Chondrocyte (in vitro differentiated cells): ENCODE measurements at regions not wholly inside any gene's neighbourhood (a gene's known extent, or its start where the extent isn't known, plus 50 kb on each side); places are given as distances from the start of the nearest gene placed in this dataset.

Experiments used
- DNase-seq: peaks from one replicate; pipeline ENCODE4 v3.0.0; 2021; ENCODE audit warnings: mixed read lengths, low spot score
- H3K27ac Mint-ChIP-seq: one replicate; pipeline ENCODE4 v1.8.0; 2021; ENCODE audit warnings: mild to moderate bottlenecking, moderate library complexity, mixed read lengths; ENCODE audit not compliant: unreplicated experiment
- H3K27me3 Mint-ChIP-seq: 2 replicates; pipeline ENCODE4 v1.8.0; 2021; ENCODE audit warnings: low read depth, mixed read lengths
- H3K36me3 Mint-ChIP-seq: 2 replicates; pipeline ENCODE4 v1.8.0; 2021; ENCODE audit warnings: low read depth, mixed read lengths
- H3K4me1 Mint-ChIP-seq: 2 replicates; pipeline ENCODE4 v1.8.0; 2021; ENCODE audit warnings: low read depth, mild to moderate bottlenecking, mixed read lengths
- H3K4me3 Mint-ChIP-seq: one replicate; pipeline ENCODE4 v1.8.0; 2021; ENCODE audit warnings: mild to moderate bottlenecking, moderate library complexity, mixed read lengths; ENCODE audit not compliant: unreplicated experiment
- H3K9me3 Mint-ChIP-seq: 2 replicates; pipeline ENCODE4 v1.8.0; 2021; ENCODE audit warnings: low read depth, mixed read lengths
- TF ChIP-seq, protein P1 (sequence below): fragments of 200-600 bp; sonication (generic); IDR thresholded peaks from 2 replicates; pipeline ENCODE4 v1.5.0; 2021; ENCODE audit warnings: antibody characterized with exemption, mild to moderate bottlenecking, moderate library complexity

- no peaks in the 10 kb centered on the region for H3K36me3 Mint-ChIP-seq
- H3K27ac Mint-ChIP-seq = no peak overlapping the region
- H3K4me3 Mint-ChIP-seq = no peak overlapping the region
- DNase-seq = no peak
- no peaks in the 10 kb centered on the region for H3K4me1 Mint-ChIP-seq
- TF ChIP-seq, protein P1, sequence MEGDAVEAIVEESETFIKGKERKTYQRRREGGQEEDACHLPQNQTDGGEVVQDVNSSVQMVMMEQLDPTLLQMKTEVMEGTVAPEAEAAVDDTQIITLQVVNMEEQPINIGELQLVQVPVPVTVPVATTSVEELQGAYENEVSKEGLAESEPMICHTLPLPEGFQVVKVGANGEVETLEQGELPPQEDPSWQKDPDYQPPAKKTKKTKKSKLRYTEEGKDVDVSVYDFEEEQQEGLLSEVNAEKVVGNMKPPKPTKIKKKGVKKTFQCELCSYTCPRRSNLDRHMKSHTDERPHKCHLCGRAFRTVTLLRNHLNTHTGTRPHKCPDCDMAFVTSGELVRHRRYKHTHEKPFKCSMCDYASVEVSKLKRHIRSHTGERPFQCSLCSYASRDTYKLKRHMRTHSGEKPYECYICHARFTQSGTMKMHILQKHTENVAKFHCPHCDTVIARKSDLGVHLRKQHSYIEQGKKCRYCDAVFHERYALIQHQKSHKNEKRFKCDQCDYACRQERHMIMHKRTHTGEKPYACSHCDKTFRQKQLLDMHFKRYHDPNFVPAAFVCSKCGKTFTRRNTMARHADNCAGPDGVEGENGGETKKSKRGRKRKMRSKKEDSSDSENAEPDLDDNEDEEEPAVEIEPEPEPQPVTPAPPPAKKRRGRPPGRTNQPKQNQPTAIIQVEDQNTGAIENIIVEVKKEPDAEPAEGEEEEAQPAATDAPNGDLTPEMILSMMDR = no peak
- H3K27me3 Mint-ChIP-seq = no peaks in the 10 kb centered on the region
- peaks cover 5% of the 10 kb centered on the region for H3K9me3 Mint-ChIP-seq
Observed at GRCh38 chr2:60046529-60046928, 506.9 kb downstream of the BCL11A start.

GRCh38 chr2:60045456-60045855 is 508.0 kb downstream of the BCL11A start:
- Mint-ChIP-seq H3K9me3 (peaks cover 5% of the 10 kb centered on the region), H3K36me3 (no peaks in the 10 kb centered on the region), H3K27ac (no peak overlapping the region), H3K4me1 (no peaks in the 10 kb centered on the region), H3K27me3 (no peaks in the 10 kb centered on the region), H3K4me3 (no peak overlapping the region)
- TF ChIP-seq, protein P1 = no peak
- DNase-seq = no peak

DNA sequence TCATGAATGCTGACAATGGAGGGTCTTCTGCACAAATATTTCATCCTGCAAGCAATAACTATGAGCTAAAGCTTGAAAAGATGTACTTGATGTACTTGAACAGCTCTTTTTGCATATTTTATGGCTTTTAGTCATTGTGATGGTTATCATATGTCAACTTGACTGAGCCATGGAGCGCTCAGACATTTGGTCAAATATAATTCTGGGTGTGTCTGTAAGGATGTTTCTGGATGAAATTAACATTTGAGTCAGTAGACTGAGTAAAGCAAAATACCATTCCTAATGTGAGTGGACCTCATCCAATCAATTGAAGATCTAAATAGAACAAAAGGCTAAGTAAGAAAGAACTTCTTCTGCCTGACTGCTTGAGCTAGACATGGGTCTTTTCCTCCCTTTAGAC is 509.0 kb downstream of the BCL11A start:
- Mint-ChIP-seq H3K27ac (no peak overlapping the region), H3K27me3 (no peaks in the 10 kb centered on the region), H3K4me1 (no peaks in the 10 kb centered on the region), H3K9me3 (peaks cover 8% of the 10 kb centered on the region), H3K4me3 (no peak overlapping the region), H3K36me3 (no peaks in the 10 kb centered on the region)
- DNase-seq = no peak
- TF ChIP-seq, protein P1 = no peak

DNA sequence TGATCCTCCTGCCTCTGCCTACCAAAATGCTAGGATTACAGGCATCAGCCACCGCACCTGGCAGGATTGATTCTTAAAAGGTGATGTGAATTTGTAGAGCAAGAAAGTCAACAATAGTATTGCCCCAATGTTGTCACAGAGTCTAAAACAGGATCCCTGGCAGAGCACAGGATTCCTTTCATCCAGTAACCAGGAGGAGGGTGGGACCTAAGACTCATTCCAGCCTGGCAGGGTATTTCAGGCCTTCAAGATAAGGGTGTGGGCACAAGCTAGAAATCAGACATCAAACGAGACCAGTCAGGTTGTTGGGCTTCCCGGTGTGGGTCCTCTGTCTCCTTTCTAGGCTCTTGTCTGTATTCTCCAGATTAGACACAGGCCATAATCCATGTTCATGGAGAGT is 511.4 kb downstream of the BCL11A start:
- H3K27me3 Mint-ChIP-seq = no peaks in the 10 kb centered on the region
- TF ChIP-seq, protein P1 = no peak
- DNase-seq = no peak
- no peak overlapping the region for H3K27ac Mint-ChIP-seq
- no peaks in the 10 kb centered on the region for H3K36me3 Mint-ChIP-seq
- H3K4me3 Mint-ChIP-seq = no peak overlapping the region
- H3K4me1 Mint-ChIP-seq = no peaks in the 10 kb centered on the region
- peaks cover 9% of the 10 kb centered on the region for H3K9me3 Mint-ChIP-seq

DNA sequence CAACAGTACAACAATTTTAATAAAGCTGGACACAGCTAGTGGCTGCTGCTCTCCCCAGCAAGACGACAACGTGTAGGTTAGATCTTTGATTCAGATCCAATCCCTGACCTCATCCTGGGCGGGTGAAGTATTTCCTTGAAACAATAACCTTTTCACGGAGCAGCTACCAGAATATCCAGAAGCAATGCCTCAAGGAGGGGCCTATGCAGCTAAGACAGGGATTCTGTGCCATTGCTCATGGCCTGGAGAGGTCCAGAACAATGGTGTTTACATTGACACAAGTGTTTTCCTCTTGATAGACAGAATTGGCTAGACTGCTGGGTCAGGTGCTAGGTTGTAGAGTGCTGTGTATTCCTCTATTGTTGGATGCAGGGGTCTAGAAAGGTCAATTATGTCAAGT is 520.1 kb downstream of the BCL11A start:
- H3K4me1 Mint-ChIP-seq = peaks cover 6% of the 10 kb centered on the region
- H3K36me3 Mint-ChIP-seq = no peaks in the 10 kb centered on the region
- TF ChIP-seq, protein P1 = no peak
- H3K27me3 Mint-ChIP-seq = peaks cover 3% of the 10 kb centered on the region
- H3K27ac Mint-ChIP-seq = no peak overlapping the region
- H3K4me3 Mint-ChIP-seq = no peak overlapping the region
- no peak for DNase-seq
- H3K9me3 Mint-ChIP-seq = peaks cover 20% of the 10 kb centered on the region
